CD4-positive, CD25-positive, alpha-beta regulatory T cell (primary cell): ENCODE measurements at regions not wholly inside any gene's neighbourhood (a gene's known extent, or its start where the extent isn't known, plus 50 kb on each side); places are given as distances from the start of the nearest gene placed in this dataset.

ENCODE experiments used
- ATAC-seq, 2 donors: fragments of 150-1000 bp; cut with Tn5 transposase; one replicate each; pipeline ENCODE4 v1.10.0; 2021; ENCODE audit warnings: low read depth in 2 of 2, moderate number of reproducible peaks in 2 of 2, moderate library complexity in 1 of 2
- DNase-seq, 3 donors: peaks; one replicate each; pipeline versions ENCODE4 v3.0.0 to v3.0.0-alpha.2; 2012 to 2022; ENCODE audit warnings: mixed read lengths in 1 of 3
- H3K27ac ChIP-seq: one replicate; pipeline ENCODE4 v1.7.0; 2013; ENCODE audit warnings: mild to moderate bottlenecking, low read length; ENCODE audit not compliant: insufficient read depth, poor library complexity, severe bottlenecking
- H3K27me3 ChIP-seq: one replicate; pipeline ENCODE4 v1.7.0; 2013; ENCODE audit warnings: low read length; ENCODE audit not compliant: control insufficient read depth, insufficient read depth
- H3K36me3 ChIP-seq: one replicate; pipeline ENCODE4 v1.7.0; 2013; ENCODE audit warnings: mild to moderate bottlenecking, low read length, moderate library complexity; ENCODE audit not compliant: control insufficient read depth, insufficient read depth
- H3K4me1 ChIP-seq: 2 replicates; pipeline ENCODE4 v1.7.0; 2013; ENCODE audit warnings: mild to moderate bottlenecking, low read length; ENCODE audit not compliant: insufficient read depth, control insufficient read depth, poor library complexity, severe bottlenecking
- H3K4me3 ChIP-seq: one replicate; pipeline ENCODE4 v1.7.0; 2013; ENCODE audit warnings: low read depth, mild to moderate bottlenecking, low read length, moderate library complexity
- H3K9me3 ChIP-seq, 2 experiments: 1 replicate in 1 of 2; 2 replicates in 1 of 2; pipeline ENCODE4 v1.7.0; 2013; ENCODE audit warnings: low read length in 2 of 2, mild to moderate bottlenecking in 1 of 2, moderate library complexity in 1 of 2; ENCODE audit not compliant: control insufficient read depth in 2 of 2
- H3K27ac Mint-ChIP-seq, 3 donors: one replicate each; pipeline ENCODE4 v1.8.0; 2020 to 2022; ENCODE audit warnings: mild to moderate bottlenecking in 3 of 3, mixed read lengths in 3 of 3, moderate library complexity in 2 of 3
- H3K27me3 Mint-ChIP-seq: one replicate; pipeline ENCODE4 v1.8.0; 2022; ENCODE audit warnings: mild to moderate bottlenecking, mixed read lengths
- H3K36me3 Mint-ChIP-seq: one replicate; pipeline ENCODE4 v1.8.0; 2020; ENCODE audit warnings: mixed read lengths
- H3K4me1 Mint-ChIP-seq, 4 donors: one replicate each; pipeline ENCODE4 v1.8.0; 2020 to 2022; ENCODE audit warnings: mixed read lengths in 4 of 4, mild to moderate bottlenecking in 1 of 4
- H3K4me3 Mint-ChIP-seq, 4 donors: one replicate each; pipeline ENCODE4 v1.8.0; 2020 to 2022; ENCODE audit warnings: mild to moderate bottlenecking in 4 of 4, mixed read lengths in 4 of 4, moderate library complexity in 3 of 4
- H3K9me3 Mint-ChIP-seq, 7 donors: one replicate each; pipeline ENCODE4 v1.8.0; 2020 to 2022; ENCODE audit warnings: mixed read lengths in 7 of 7, mild to moderate bottlenecking in 3 of 7, moderate library complexity in 2 of 7

DNA sequence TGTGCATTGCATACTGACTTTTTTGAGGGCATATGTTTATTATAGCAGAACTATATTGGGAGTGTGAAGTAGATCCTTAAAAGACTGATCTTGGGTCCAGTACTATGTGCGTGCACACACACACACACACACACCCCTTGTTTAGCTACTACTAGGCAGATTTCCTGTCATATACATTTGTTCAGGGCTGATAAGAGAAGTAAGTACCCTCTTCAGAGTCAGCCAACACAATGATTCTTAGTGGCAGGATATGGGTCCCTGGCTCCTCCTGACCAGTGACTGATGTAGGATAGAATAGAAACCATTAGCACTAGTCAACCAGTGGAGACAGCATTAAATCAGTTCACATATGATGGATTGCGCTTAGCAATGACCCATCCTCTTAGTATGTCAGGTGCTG is 76.2 kb upstream of the MIER3 start:
- no peaks in the 10 kb centered on the region for H3K4me1 ChIP-seq
- Mint-ChIP-seq H3K4me1 (peaks cover 6 to 15% (median 10%) of the 10 kb centered on the region in 4 donors), H3K27me3 (peaks cover 8% of the 10 kb centered on the region), H3K9me3 (peaks cover 0 to 2% (median 0%) of the 10 kb centered on the region in 7 donors), H3K27ac (no peak overlapping the region), H3K36me3 (no peaks in the 10 kb centered on the region), H3K4me3 (no peak overlapping the region)
- H3K9me3 ChIP-seq: no peaks in the 10 kb centered on the region
- ATAC-seq: no peak
- no peak for DNase-seq
- no peak overlapping the region for H3K27ac ChIP-seq
- H3K36me3 ChIP-seq: no peaks in the 10 kb centered on the region
- H3K27me3 ChIP-seq: peaks cover 2% of the 10 kb centered on the region
- no peak overlapping the region for H3K4me3 ChIP-seq

DNA sequence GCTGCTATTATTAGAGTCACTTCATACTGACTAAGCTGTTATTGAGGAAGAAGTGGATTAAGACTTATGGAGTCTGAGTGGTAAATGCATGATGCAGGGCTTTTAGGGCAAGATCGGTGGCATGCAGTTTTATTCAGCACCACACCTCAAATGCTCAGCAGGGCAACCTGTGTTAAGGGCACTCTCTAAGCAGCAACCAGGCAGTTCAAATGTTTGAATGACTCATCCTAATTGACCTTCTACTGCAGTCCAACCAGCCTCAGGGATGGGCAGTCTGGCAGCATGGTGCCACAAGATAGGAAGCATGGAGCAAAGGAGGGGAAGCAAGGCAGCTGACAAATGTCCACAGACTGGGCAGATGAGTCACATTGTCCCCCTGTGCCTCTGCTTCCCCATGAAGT is 80.2 kb upstream of the MIER3 start:
- H3K27me3 ChIP-seq: peaks cover 2% of the 10 kb centered on the region
- Mint-ChIP-seq H3K4me1 (peaks cover 6 to 15% (median 10%) of the 10 kb centered on the region in 4 donors), H3K27ac (no peak overlapping the region), H3K9me3 (peaks cover 0 to 2% (median 0%) of the 10 kb centered on the region in 7 donors), H3K36me3 (no peaks in the 10 kb centered on the region), H3K4me3 (peak overlapping the region in 1 of 4 donors; percentile 42), H3K27me3 (peaks cover 24% of the 10 kb centered on the region)
- H3K4me3 ChIP-seq: no peak overlapping the region
- no peaks in the 10 kb centered on the region for H3K36me3 ChIP-seq
- no peaks in the 10 kb centered on the region for H3K9me3 ChIP-seq
- H3K4me1 ChIP-seq: no peaks in the 10 kb centered on the region
- ATAC-seq (no peak), DNase-seq (no peak)
- H3K27ac ChIP-seq: no peak overlapping the region

DNA sequence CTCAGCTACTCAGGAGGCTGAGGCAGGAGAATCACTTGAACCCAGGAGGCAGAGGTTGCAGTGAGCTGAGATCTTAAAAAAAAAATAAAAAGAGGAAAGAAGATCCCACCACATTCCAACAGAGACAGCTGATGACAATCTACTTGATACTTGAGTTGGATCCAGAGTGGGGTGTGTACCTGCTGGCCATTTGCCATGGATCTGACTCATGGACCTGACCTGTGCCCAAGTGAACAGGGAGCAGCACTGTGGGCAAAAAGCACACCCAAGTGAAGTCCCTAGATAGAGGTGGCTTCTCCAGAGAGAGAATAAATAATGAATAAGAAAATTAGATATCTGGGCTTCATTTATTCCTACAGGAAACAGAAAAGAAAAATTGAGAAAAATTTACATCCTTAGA is 81.2 kb upstream of the MIER3 start:
- Histone ChIP-seq H3K36me3 (no peaks in the 10 kb centered on the region), H3K27ac (no peak overlapping the region), H3K27me3 (peaks cover 2% of the 10 kb centered on the region), H3K4me1 (no peaks in the 10 kb centered on the region), H3K9me3 (no peaks in the 10 kb centered on the region), H3K4me3 (no peak overlapping the region)
- Mint-ChIP-seq H3K36me3 (no peaks in the 10 kb centered on the region), H3K4me1 (peaks cover 6 to 15% (median 10%) of the 10 kb centered on the region in 4 donors), H3K9me3 (peaks cover 0 to 2% (median 0%) of the 10 kb centered on the region in 7 donors), H3K4me3 (no peak overlapping the region), H3K27me3 (peaks cover 24% of the 10 kb centered on the region), H3K27ac (no peak overlapping the region)
- no peak for ATAC-seq
- no peak for DNase-seq

DNA sequence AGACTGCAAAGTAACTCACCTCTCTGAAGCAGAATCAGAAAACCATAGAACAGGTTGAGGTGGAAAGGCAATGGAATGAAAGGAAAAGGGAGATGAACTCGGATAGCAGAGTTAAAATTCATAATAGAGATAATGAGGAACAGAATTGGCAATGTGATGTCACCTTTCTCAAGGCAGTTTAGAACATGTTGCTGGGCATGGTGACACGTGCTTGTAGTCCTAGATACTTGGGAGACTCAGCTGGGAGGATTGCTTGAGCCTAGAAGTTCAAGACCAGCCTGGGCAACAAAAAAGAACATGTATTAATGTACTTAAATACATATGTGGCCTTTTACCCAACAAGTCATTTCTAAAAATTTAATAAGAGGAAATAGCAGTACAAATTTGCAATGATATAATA is 81.6 kb upstream of the MIER3 start:
- ATAC-seq: no peak
- H3K27ac ChIP-seq: no peak overlapping the region

DNA sequence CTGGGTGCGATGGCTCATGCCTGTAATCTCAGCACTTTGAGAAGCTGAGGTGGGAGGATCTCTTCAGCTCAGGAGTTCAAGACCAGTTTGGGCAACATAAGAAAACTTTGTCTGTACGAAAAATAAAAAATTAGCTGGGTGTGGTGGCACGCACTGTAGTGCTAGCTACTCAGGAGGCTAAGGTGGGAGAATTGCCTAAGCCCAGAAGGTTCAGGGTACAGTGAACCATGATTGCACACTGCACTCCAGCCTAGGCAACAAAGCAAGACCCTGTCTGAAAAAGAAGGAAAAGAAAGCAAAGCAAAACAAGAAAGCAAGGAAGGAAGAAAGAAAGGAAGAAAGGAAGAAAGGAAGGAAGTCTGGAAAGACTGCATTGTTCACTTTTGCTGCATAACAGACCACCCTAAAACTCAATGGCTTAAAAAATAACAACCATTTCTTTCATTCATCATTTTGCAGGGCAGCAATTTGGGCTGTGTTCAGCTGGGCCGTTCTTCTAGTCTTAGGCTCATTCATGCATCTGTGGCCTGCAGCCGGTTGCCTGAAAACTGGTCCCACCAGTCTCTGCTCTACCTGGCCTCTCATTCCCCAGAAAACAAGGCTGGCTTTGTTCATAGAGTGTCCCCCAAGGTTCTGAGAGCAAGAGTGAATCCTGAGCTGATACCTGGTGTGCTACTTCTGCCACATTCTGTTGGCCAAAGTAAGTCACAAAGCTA is 82.4 kb upstream of the MIER3 start:
- Histone ChIP-seq H3K4me1 (no peaks in the 10 kb centered on the region), H3K27me3 (no peaks in the 10 kb centered on the region), H3K36me3 (no peaks in the 10 kb centered on the region), H3K9me3 (no peaks in the 10 kb centered on the region), H3K4me3 (no peak overlapping the region), H3K27ac (no peak overlapping the region)
- Mint-ChIP-seq H3K27ac (no peak overlapping the region), H3K9me3 (peaks cover 0 to 2% (median 0%) of the 10 kb centered on the region in 7 donors), H3K4me3 (no peak overlapping the region), H3K36me3 (no peaks in the 10 kb centered on the region), H3K27me3 (peaks cover 24% of the 10 kb centered on the region), H3K4me1 (peaks cover 6 to 15% (median 10%) of the 10 kb centered on the region in 4 donors)
- no peak for DNase-seq
- no peak for ATAC-seq

More for the DNA sequence above, 81.6 kb upstream of the MIER3 start:
- H3K27me3 ChIP-seq: peaks cover under 1% of the 10 kb centered on the region
- H3K4me3 Mint-ChIP-seq: no peak overlapping the region
- H3K9me3 Mint-ChIP-seq: peaks cover 0 to 2% (median 0%) of the 10 kb centered on the region in 7 donors
- no peak overlapping the region for H3K4me3 ChIP-seq
- no peaks in the 10 kb centered on the region for H3K4me1 ChIP-seq
- H3K36me3 Mint-ChIP-seq: no peaks in the 10 kb centered on the region
- H3K27me3 Mint-ChIP-seq: peaks cover 24% of the 10 kb centered on the region
- no peaks in the 10 kb centered on the region for H3K9me3 ChIP-seq
- DNase-seq: no peak
- peaks cover 6 to 15% (median 10%) of the 10 kb centered on the region in 4 donors for H3K4me1 Mint-ChIP-seq
- no peak overlapping the region for H3K27ac Mint-ChIP-seq
- H3K36me3 ChIP-seq: no peaks in the 10 kb centered on the region

DNA sequence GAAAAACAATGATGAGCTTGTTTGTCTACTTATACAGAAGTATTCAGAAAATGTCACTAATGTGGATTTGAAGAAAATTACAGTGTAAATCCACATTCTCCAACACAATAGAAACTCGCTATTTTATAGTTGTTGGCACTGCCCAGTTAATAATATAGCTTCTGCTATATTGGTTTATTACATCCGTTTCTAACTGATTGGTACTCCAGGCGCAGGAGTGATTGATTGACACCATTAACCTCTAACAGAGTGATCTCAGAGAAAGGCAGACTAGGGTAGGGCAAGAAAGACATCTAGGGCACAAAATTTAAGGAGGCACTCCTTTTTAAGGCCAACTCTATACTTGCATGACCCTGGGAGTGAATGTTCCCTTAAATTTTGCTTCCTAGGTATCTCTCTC is 84.0 kb upstream of the MIER3 start:
- peaks cover 3 to 8% (median 5%) of the 10 kb centered on the region in 4 donors for H3K4me1 Mint-ChIP-seq
- Histone ChIP-seq H3K9me3 (no peaks in the 10 kb centered on the region), H3K27me3 (no peaks in the 10 kb centered on the region), H3K4me1 (no peaks in the 10 kb centered on the region), H3K36me3 (no peaks in the 10 kb centered on the region), H3K4me3 (no peak overlapping the region), H3K27ac (no peak overlapping the region)
- H3K9me3 Mint-ChIP-seq: peaks cover 0 to 2% (median 0%) of the 10 kb centered on the region in 7 donors
- DNase-seq (no peak), ATAC-seq (no peak)
- peaks cover 28% of the 10 kb centered on the region for H3K27me3 Mint-ChIP-seq
- no peaks in the 10 kb centered on the region for H3K36me3 Mint-ChIP-seq
- no peak overlapping the region for H3K4me3 Mint-ChIP-seq
- H3K27ac Mint-ChIP-seq: no peak overlapping the region

DNA sequence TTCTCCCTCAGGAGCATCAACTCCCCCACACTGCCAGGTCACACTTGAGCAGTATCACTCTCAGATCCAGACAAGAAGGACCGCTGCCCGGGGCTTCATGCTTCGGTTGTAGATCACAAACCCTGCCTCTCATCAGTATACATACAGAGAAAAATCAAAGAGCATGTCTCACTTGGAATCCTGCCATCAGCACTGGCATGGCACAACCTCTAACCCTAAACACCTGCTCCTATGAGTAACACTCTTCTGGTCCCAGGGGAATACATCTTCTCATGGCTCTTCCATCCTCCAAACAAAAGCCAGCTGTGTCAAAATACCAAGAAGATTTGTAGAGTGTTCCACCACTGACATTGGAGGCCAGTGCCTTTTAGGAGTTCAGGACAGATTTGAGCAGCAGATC is 84.8 kb upstream of the MIER3 start:
- H3K36me3 ChIP-seq: no peaks in the 10 kb centered on the region
- no peaks in the 10 kb centered on the region for H3K4me1 ChIP-seq
- ATAC-seq (no peak), DNase-seq (no peak)
- peaks cover 0 to 2% (median 0%) of the 10 kb centered on the region in 7 donors for H3K9me3 Mint-ChIP-seq
- H3K27me3 Mint-ChIP-seq: peaks cover 28% of the 10 kb centered on the region
- no peak overlapping the region for H3K27ac Mint-ChIP-seq
- no peak overlapping the region for H3K27ac ChIP-seq
- H3K4me3 Mint-ChIP-seq: no peak overlapping the region
- no peaks in the 10 kb centered on the region for H3K27me3 ChIP-seq
- H3K9me3 ChIP-seq: no peaks in the 10 kb centered on the region
- no peaks in the 10 kb centered on the region for H3K36me3 Mint-ChIP-seq
- no peak overlapping the region for H3K4me3 ChIP-seq
- H3K4me1 Mint-ChIP-seq: peaks cover 0 to 1% (median under 1%) of the 10 kb centered on the region in 4 donors

DNA sequence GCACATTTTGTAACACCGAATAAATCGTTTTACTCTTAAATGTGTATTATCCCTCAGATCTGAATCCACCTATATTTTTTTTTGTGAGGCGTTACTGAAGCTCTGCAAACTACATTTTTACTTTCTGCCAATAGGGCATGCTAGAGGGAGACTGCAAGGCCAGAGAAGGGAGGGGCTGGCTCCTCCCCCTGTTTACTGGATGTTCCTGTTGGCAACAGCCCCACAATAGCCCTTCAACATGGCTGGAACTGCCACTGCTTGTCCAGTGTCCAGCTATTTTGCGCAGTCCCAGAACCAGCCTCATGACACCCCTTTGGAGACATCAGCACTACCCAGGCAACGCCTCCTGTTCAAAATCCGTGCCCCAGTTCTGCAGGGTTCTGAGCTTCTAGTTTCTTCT is 85.4 kb upstream of the MIER3 start:
- Histone ChIP-seq H3K9me3 (no peaks in the 10 kb centered on the region), H3K4me3 (no peak overlapping the region), H3K36me3 (no peaks in the 10 kb centered on the region), H3K4me1 (no peaks in the 10 kb centered on the region), H3K27ac (no peak overlapping the region), H3K27me3 (peaks cover under 1% of the 10 kb centered on the region)
- DNase-seq (no peak), ATAC-seq (no peak)
- H3K36me3 Mint-ChIP-seq: no peaks in the 10 kb centered on the region
- H3K4me1 Mint-ChIP-seq: no peaks in the 10 kb centered on the region
- H3K27me3 Mint-ChIP-seq: peaks cover 27% of the 10 kb centered on the region
- H3K9me3 Mint-ChIP-seq: peaks cover 0 to 2% (median 0%) of the 10 kb centered on the region in 7 donors
- no peak overlapping the region for H3K4me3 Mint-ChIP-seq
- no peak overlapping the region for H3K27ac Mint-ChIP-seq
